ES-I3 (cell line): ENCODE measurements at regions not wholly inside any gene's neighbourhood (a gene's known extent, or its start where the extent isn't known, plus 50 kb on each side); places are given as distances from the start of the nearest gene placed in this dataset.
A peak's percentile ranks its signal among the peaks of the same experiment; 100 is the strongest.

Experiments
- H3K36me3 ChIP-seq: 2 replicates; pipeline ENCODE4 v1.6.1; 2013; ENCODE audit warnings: mild to moderate bottlenecking, low read length, control low read depth, moderate library complexity; ENCODE audit not compliant: insufficient read depth
- H3K4me1 ChIP-seq: 2 replicates; pipeline ENCODE4 v1.6.1; 2013; ENCODE audit warnings: mild to moderate bottlenecking, control low read depth, low read length; ENCODE audit not compliant: insufficient read depth
- H3K9ac ChIP-seq: 2 replicates; pipeline ENCODE4 v1.6.1; 2013; ENCODE audit warnings: low read depth, mild to moderate bottlenecking, low read length, moderate library complexity
- H3K9me3 ChIP-seq: 2 replicates; pipeline ENCODE4 v1.6.1; 2013; ENCODE audit warnings: mild to moderate bottlenecking, low read length, moderate library complexity; ENCODE audit not compliant: control insufficient read depth, insufficient read depth

GRCh38 chr5:30802961-30803705, 390.4 kb upstream of the CDH6 start:
- H3K9me3 ChIP-seq = no peaks in the 10 kb centered on the region
- H3K9ac ChIP-seq = no peak overlapping the region
- 0 out of 2 replicates have a peak, but pooled peaks cover 3% of the 10 kb centered on the region for H3K4me1 ChIP-seq
- H3K36me3 ChIP-seq = no peaks in the 10 kb centered on the region

GRCh38 chr5:30781643-30782042, 411.8 kb upstream of the CDH6 start:
- H3K9ac ChIP-seq = no peak overlapping the region
- no peaks in the 10 kb centered on the region for H3K4me1 ChIP-seq
- H3K9me3 ChIP-seq = no peaks in the 10 kb centered on the region
- no peaks in the 10 kb centered on the region for H3K36me3 ChIP-seq

- H3K9ac ChIP-seq = no peak overlapping the region
- no peaks in the 10 kb centered on the region for H3K36me3 ChIP-seq
- no peaks in the 10 kb centered on the region for H3K9me3 ChIP-seq
Observed at GRCh38 chr5:30768056-30768690, 425.3 kb upstream of the CDH6 start.

GRCh38 chr5:30765706-30766105, 427.8 kb upstream of the CDH6 start:
- no peaks in the 10 kb centered on the region for H3K36me3 ChIP-seq
- no peaks in the 10 kb centered on the region for H3K4me1 ChIP-seq
- no peak overlapping the region for H3K9ac ChIP-seq
- H3K9me3 ChIP-seq = no peaks in the 10 kb centered on the region

More at GRCh38 chr5:30768056-30768690, 425.3 kb upstream of the CDH6 start:
- no peaks in the 10 kb centered on the region for H3K4me1 ChIP-seq

- no peaks in the 10 kb centered on the region for H3K36me3 ChIP-seq
- H3K9me3 ChIP-seq = no peaks in the 10 kb centered on the region
- H3K9ac ChIP-seq = no peak overlapping the region
- H3K4me1 ChIP-seq = no peaks in the 10 kb centered on the region
Observed at GRCh38 chr5:30765227-30765626, 428.3 kb upstream of the CDH6 start.

- Histone ChIP-seq H3K9ac (no peak overlapping the region), H3K4me1 (no peaks in the 10 kb centered on the region), H3K36me3 (no peaks in the 10 kb centered on the region), H3K9me3 (no peaks in the 10 kb centered on the region)
Observed at GRCh38 chr5:30764704-30765103, 428.8 kb upstream of the CDH6 start.

GRCh38 chr5:30759731-30760130, 433.8 kb upstream of the CDH6 start:
- Histone ChIP-seq H3K9ac (no peak overlapping the region), H3K36me3 (no peaks in the 10 kb centered on the region), H3K4me1 (no peaks in the 10 kb centered on the region), H3K9me3 (no peaks in the 10 kb centered on the region)

- Histone ChIP-seq H3K4me1 (0 out of 2 replicates have a peak, but pooled peaks cover 9% of the 10 kb centered on the region), H3K9ac (no peak overlapping the region), H3K9me3 (no peaks in the 10 kb centered on the region), H3K36me3 (no peaks in the 10 kb centered on the region)
Observed at GRCh38 chr5:30752015-30752414, 441.5 kb upstream of the CDH6 start.

- Histone ChIP-seq H3K4me1 (0 out of 2 replicates have a peak, but pooled peaks cover 9% of the 10 kb centered on the region), H3K36me3 (no peaks in the 10 kb centered on the region), H3K9me3 (no peaks in the 10 kb centered on the region), H3K9ac (no peak overlapping the region)
Observed at GRCh38 chr5:30749971-30750370, 443.5 kb upstream of the CDH6 start.

GRCh38 chr5:30747412-30747811, 446.1 kb upstream of the CDH6 start:
- 0 out of 2 replicates have a peak, but pooled peaks cover 9% of the 10 kb centered on the region for H3K4me1 ChIP-seq
- no peaks in the 10 kb centered on the region for H3K9me3 ChIP-seq
- no peaks in the 10 kb centered on the region for H3K36me3 ChIP-seq
- H3K9ac ChIP-seq = no peak overlapping the region

GRCh38 chr5:30736669-30737068, 456.8 kb upstream of the CDH6 start:
- Histone ChIP-seq H3K4me1 (no peaks in the 10 kb centered on the region), H3K36me3 (no peaks in the 10 kb centered on the region), H3K9ac (no peak overlapping the region), H3K9me3 (no peaks in the 10 kb centered on the region)

GRCh38 chr5:30734118-30734517, 459.4 kb upstream of the CDH6 start:
- no peak overlapping the region for H3K9ac ChIP-seq

GRCh38 chr5:30725073-30725472, 468.4 kb upstream of the CDH6 start:
- no peaks in the 10 kb centered on the region for H3K36me3 ChIP-seq
- no peaks in the 10 kb centered on the region for H3K9me3 ChIP-seq
- no peaks in the 10 kb centered on the region for H3K4me1 ChIP-seq
- H3K9ac ChIP-seq = no peak overlapping the region

More at GRCh38 chr5:30734118-30734517, 459.4 kb upstream of the CDH6 start:
- H3K9me3 ChIP-seq = peaks cover 7% of the 10 kb centered on the region; the same call in 1 of the 2 replicates
- no peaks in the 10 kb centered on the region for H3K4me1 ChIP-seq
- no peaks in the 10 kb centered on the region for H3K36me3 ChIP-seq

GRCh38 chr5:30698217-30698616, 495.3 kb upstream of the CDH6 start:
- H3K9ac ChIP-seq = no peak overlapping the region
- peaks cover 17% of the 10 kb centered on the region for H3K9me3 ChIP-seq
- no peaks in the 10 kb centered on the region for H3K4me1 ChIP-seq
- H3K36me3 ChIP-seq = peaks cover 3% of the 10 kb centered on the region; the same call in 1 of the 2 replicates

GRCh38 chr5:30693326-30693725, 500.2 kb upstream of the CDH6 start:
- no peaks in the 10 kb centered on the region for H3K4me1 ChIP-seq
- H3K9ac ChIP-seq = peak overlapping the region; percentile 41

More at GRCh38 chr5:30693326-30693725, 500.2 kb upstream of the CDH6 start:
- H3K36me3 ChIP-seq = no peaks in the 10 kb centered on the region
- H3K9me3 ChIP-seq = no peaks in the 10 kb centered on the region
